H1 (cell line): ENCODE measurements at regions not wholly inside any gene's neighbourhood (a gene's known extent, or its start where the extent isn't known, plus 50 kb on each side); places are given as distances from the start of the nearest gene placed in this dataset.

Source experiments
- CTCF ChIA-PET: fragments of 300-600 bp; sonication (Branson Sonifier 250); formaldehyde crosslinking; loops from one replicate; lab custom pipeline; 2021; ENCODE audit not compliant: partially characterized antibody; lab: Charles Lee
- POLR2A ChIA-PET: fragments of 300-600 bp; sonication (Branson Sonifier 250); formaldehyde crosslinking; loops from one replicate; lab custom pipeline; 2021; ENCODE audit warnings: inconsistent platforms; ENCODE audit not compliant: partially characterized antibody; lab: Charles Lee
- DNase-seq, 2 experiments: peaks; one replicate each; pipeline versions ENCODE4 v3.0.0 to v3.0.0-alpha.2; 2010 to 2022; ENCODE audit warnings: low spot score in 2 of 2, low read depth in 1 of 2, mixed read lengths in 1 of 2
- FAIRE-seq: peaks from 2 replicates; lab custom pipeline; 2011; peaks lifted over from hg19 to GRCh38; lab: Jason Lieb, UNC
- H2AFZ ChIP-seq: 2 replicates; pipeline ENCODE4 v1.8.1; 2012; ENCODE audit warnings: low read length, inconsistent platforms
- H2AK5ac ChIP-seq: 2 replicates; pipeline ENCODE4 v1.6.1; 2013; ENCODE audit warnings: low read depth, low read length
- H2BK120ac ChIP-seq: replicated peaks from 2 replicates; pipeline ENCODE3; 2013; ENCODE audit warnings: low read depth, low read length, inconsistent platforms
- H2BK12ac ChIP-seq: 2 replicates; pipeline ENCODE4 v1.6.1; 2013; ENCODE audit warnings: low read depth, low read length
- H2BK15ac ChIP-seq: 2 replicates; pipeline ENCODE4 v1.6.1; 2013; ENCODE audit warnings: low read length
- H2BK20ac ChIP-seq: 2 replicates; pipeline ENCODE4 v1.6.1; 2013; ENCODE audit warnings: low read length
- H2BK5ac ChIP-seq: 2 replicates; pipeline ENCODE4 v1.6.1; 2013; ENCODE audit warnings: low read depth, low read length
- H3K14ac ChIP-seq: 2 replicates; pipeline ENCODE4 v1.6.1; 2013; ENCODE audit warnings: inconsistent platforms; ENCODE audit not compliant: insufficient read length
- H3K18ac ChIP-seq: 2 replicates; pipeline ENCODE4 v1.6.1; 2013; ENCODE audit warnings: low read length; ENCODE audit errors: extremely low read depth
- H3K23ac ChIP-seq: 2 replicates; pipeline ENCODE4 v1.6.1; 2013; ENCODE audit warnings: inconsistent platforms; ENCODE audit not compliant: insufficient read length
- H3K23me2 ChIP-seq: 2 replicates; pipeline ENCODE4 v1.6.1; 2013; ENCODE audit warnings: low read depth, low read length
- H3K27ac ChIP-seq: 2 replicates; pipeline ENCODE4 v1.6.1; 2011; ENCODE audit warnings: low read depth, low read length, inconsistent platforms
- H3K27me3 ChIP-seq, 4 experiments: replicated peaks in 1 of 4; 1 replicate in 1 of 4; 2 replicates in 3 of 4; pipeline versions ENCODE4 v1.6.1 to v1.8.1; 2011 to 2013; ENCODE audit warnings: low read length in 3 of 4, mild to moderate bottlenecking in 3 of 4, inconsistent platforms in 2 of 4, mixed read lengths in 2 of 4, moderate library complexity in 1 of 4; ENCODE audit not compliant: control insufficient read depth in 3 of 4, insufficient read depth in 3 of 4; ENCODE audit errors: extremely low read depth in 1 of 4
- H3K36me3 ChIP-seq, 4 experiments: 2 replicates each; pipeline versions ENCODE4 v1.6.1 to v1.8.1; 2011 to 2013; ENCODE audit warnings: mild to moderate bottlenecking in 4 of 4, low read length in 3 of 4, moderate library complexity in 2 of 4, control low read depth in 1 of 4, inconsistent platforms in 1 of 4; ENCODE audit not compliant: insufficient read depth in 4 of 4, control insufficient read depth in 2 of 4
- H3K4ac ChIP-seq: replicated peaks from 2 replicates; pipeline ENCODE3; 2013; ENCODE audit warnings: low read length, low read depth, mixed read lengths, inconsistent platforms; ENCODE audit not compliant: insufficient read length
- H3K4me1 ChIP-seq, 4 experiments: replicated peaks in 1 of 4; 1 replicate in 1 of 4; 2 replicates in 3 of 4; pipeline versions ENCODE4 v1.6.1 to v1.8.1; 2011 to 2013; ENCODE audit warnings: low read length in 3 of 4, inconsistent platforms in 2 of 4, mixed read lengths in 1 of 4; ENCODE audit not compliant: insufficient read depth in 4 of 4, control insufficient read depth in 3 of 4
- H3K4me2 ChIP-seq, 2 experiments: 2 replicates each; pipeline versions ENCODE4 v1.6.1 to v1.8.1; 2011 to 2013; ENCODE audit warnings: low read depth in 2 of 2, low read length in 2 of 2, control low read depth in 1 of 2, inconsistent platforms in 1 of 2, mild to moderate bottlenecking in 1 of 2; ENCODE audit not compliant: insufficient read depth in 1 of 2
- H3K4me3 ChIP-seq, 4 experiments: fragments of 200-600, 300-600 bp in 1 of 4; sonication (generic), shearing (Covaris generic), sonication (Bioruptor Twin) in 1 of 4; 2 replicates each; pipeline versions ENCODE4 v1.5.1 to v1.8.1; 2011 to 2016; ENCODE audit warnings: low read length in 4 of 4, low read depth in 3 of 4, control low read depth in 2 of 4, inconsistent platforms in 2 of 4, mild to moderate bottlenecking in 2 of 4, mixed read lengths in 1 of 4, moderate library complexity in 1 of 4; ENCODE audit not compliant: insufficient read depth in 2 of 4; ENCODE audit errors: extremely low read depth in 1 of 4
- H3K56ac ChIP-seq: replicated peaks from 2 replicates; pipeline ENCODE3; 2013; ENCODE audit warnings: low read depth, mild to moderate bottlenecking, mixed read lengths, low read length, inconsistent platforms; ENCODE audit not compliant: insufficient read length
- H3K79me1 ChIP-seq: 2 replicates; pipeline ENCODE4 v1.6.1; 2013; ENCODE audit warnings: low read depth, low read length, control low read depth
- H3K79me2 ChIP-seq, 2 experiments: 2 replicates each; pipeline versions ENCODE4 v1.6.1 to v1.8.1; 2012 to 2013; ENCODE audit warnings: low read length in 2 of 2, mild to moderate bottlenecking in 2 of 2, inconsistent platforms in 1 of 2; ENCODE audit not compliant: insufficient read depth in 2 of 2, control insufficient read depth in 1 of 2
- H3K9ac ChIP-seq, 4 experiments: replicated peaks in 1 of 4; 1 replicate in 1 of 4; 2 replicates in 3 of 4; pipeline versions ENCODE4 v1.6.1 to v1.8.1; 2011 to 2013; ENCODE audit warnings: low read depth in 3 of 4, low read length in 3 of 4, control low read depth in 2 of 4, mild to moderate bottlenecking in 2 of 4, moderate library complexity in 2 of 4, inconsistent platforms in 1 of 4; ENCODE audit errors: extremely low read depth in 1 of 4
- H3K9me3 ChIP-seq, 2 experiments: 2 replicates each; pipeline versions ENCODE4 v1.6.1 to v1.8.1; 2012 to 2013; ENCODE audit warnings: mild to moderate bottlenecking in 2 of 2, moderate library complexity in 2 of 2, control low read depth in 1 of 2, inconsistent platforms in 1 of 2, low read depth in 1 of 2, low read length in 1 of 2, mixed read lengths in 1 of 2; ENCODE audit not compliant: insufficient read depth in 2 of 2
- H4K20me1 ChIP-seq, 2 experiments: replicated peaks in 1 of 2; 2 replicates each; pipeline versions ENCODE3 to v1.8.1; 2011 to 2013; ENCODE audit warnings: inconsistent platforms in 2 of 2, low read length in 2 of 2, mild to moderate bottlenecking in 1 of 2; ENCODE audit not compliant: insufficient read depth in 2 of 2, control insufficient read depth in 1 of 2
- H4K5ac ChIP-seq: 2 replicates; pipeline ENCODE4 v1.6.1; 2013; ENCODE audit warnings: low read length, low read depth, mixed read lengths, inconsistent platforms; ENCODE audit not compliant: insufficient read length
- H4K8ac ChIP-seq: 2 replicates; pipeline ENCODE4 v1.8.0; 2013; ENCODE audit warnings: mild to moderate bottlenecking, moderate library complexity, low read length, inconsistent platforms; ENCODE audit not compliant: insufficient read depth; ENCODE audit errors: extremely low read depth
- H4K91ac ChIP-seq: replicated peaks from 2 replicates; pipeline ENCODE3; 2013; ENCODE audit warnings: low read length, mixed read lengths, inconsistent platforms; ENCODE audit not compliant: insufficient read length
- ASH2L ChIP-seq: fragments of 200-600, 300-600 bp; sonication (generic); IDR thresholded peaks from one replicate; pipeline ENCODE4 v1.7.1; 2017; ENCODE audit warnings: low read length
- EP300 ChIP-seq, 2 experiments: IDR thresholded peaks; 1 replicate in 1 of 2; 2 replicates in 1 of 2; pipeline ENCODE4 v1.6.1; 2011 to 2012; ENCODE audit warnings: low read depth in 2 of 2, low read length in 2 of 2, mild to moderate bottlenecking in 2 of 2, borderline replicate concordance in 1 of 2, inconsistent platforms in 1 of 2, moderate library complexity in 1 of 2
- GTF2F1 ChIP-seq: IDR thresholded peaks from 2 replicates; pipeline ENCODE4 v1.6.1; 2012; ENCODE audit warnings: low read depth, low read length, improper control_type of control experiment, borderline replicate concordance
- KDM1A ChIP-seq: fragments of 200-600, 300-600 bp; sonication (generic); IDR thresholded peaks from 2 replicates; pipeline ENCODE4 v1.7.1; 2016; ENCODE audit warnings: mild to moderate bottlenecking, low read length, borderline replicate concordance
- POU5F1 ChIP-seq: IDR thresholded peaks from 2 replicates; pipeline ENCODE4 v1.6.1; 2011; ENCODE audit warnings: low read depth, mild to moderate bottlenecking, low read length, moderate library complexity
- RNF2 ChIP-seq: fragments of 200-900, 300-1000 bp; sonication (generic); IDR thresholded peaks from 2 replicates; pipeline ENCODE4 v1.7.1; 2016; ENCODE audit warnings: borderline replicate concordance, low read depth, mild to moderate bottlenecking, antibody characterized with exemption, low read length; ENCODE audit not compliant: poor library complexity, severe bottlenecking; ENCODE audit errors: missing control alignments
- TAF1 ChIP-seq: IDR thresholded peaks from 2 replicates; pipeline ENCODE4 v1.6.1; 2011; ENCODE audit warnings: mild to moderate bottlenecking, low read depth, low read length
- WGBS, 2 experiments: shearing (Covaris generic) in 1 of 2; methylation state at CpG; one replicate each; pipeline versions ENCODE4 v1.1.6 to v1.1.7; 2013 to 2015; ENCODE audit warnings: low lambda C conversion rate in 2 of 2, mixed read lengths in 2 of 2, inconsistent platforms in 1 of 2, low coverage in 1 of 2, missing lambda C conversion rate in 1 of 2; ENCODE audit not compliant: insufficient replicate concordance in 2 of 2, insufficient coverage in 1 of 2, insufficient read length in 1 of 2; ENCODE audit errors: extremely low coverage in 1 of 2, missing lambda C conversion rate in 1 of 2; 5-methylcytosine and 5-hydroxymethylcytosine counted together
- TF ChIP-seq, protein P1 (sequence below): IDR thresholded peaks from 2 replicates; pipeline ENCODE4 v1.6.1; 2012; ENCODE audit warnings: inconsistent platforms
- TF ChIP-seq, protein P2 (sequence below), 3 experiments: IDR thresholded peaks; 1 replicate in 2 of 3; 2 replicates in 1 of 3; pipeline versions ENCODE4 v1.5.1 to v1.6.1; 2011; ENCODE audit warnings: low read length in 3 of 3, mild to moderate bottlenecking in 3 of 3, inconsistent platforms in 2 of 3, low read depth in 1 of 3, moderate library complexity in 1 of 3; ENCODE audit not compliant: insufficient read depth in 1 of 3; ENCODE audit errors: control extremely low read depth in 1 of 3
- TF ChIP-seq, protein P3 (sequence below): IDR thresholded peaks from 2 replicates; pipeline ENCODE4 v1.6.1; 2012; ENCODE audit warnings: inconsistent platforms

DNA sequence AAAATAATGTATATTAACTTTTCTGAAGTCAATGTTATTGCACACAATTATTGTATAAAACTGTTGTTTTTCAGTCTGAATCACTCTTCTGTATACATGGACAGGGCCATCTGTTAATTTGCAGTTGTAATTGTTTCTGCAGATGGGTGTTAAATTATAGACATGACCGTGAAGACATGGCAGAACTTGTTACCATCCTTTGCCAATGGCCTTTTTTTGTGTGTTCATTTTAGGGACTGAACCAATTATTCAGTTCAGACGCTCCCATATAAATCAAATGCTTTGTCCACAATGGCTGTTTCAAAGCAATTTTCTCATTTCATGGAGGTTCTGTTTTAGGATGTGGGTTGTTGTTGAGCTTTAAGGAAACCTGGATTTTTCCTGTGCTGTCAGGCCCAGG, 533.7 kb downstream of the DOK5 start:
- no peak overlapping the region for H3K4me2 ChIP-seq
- H3K56ac ChIP-seq = no peak overlapping the region
- H3K9me3 ChIP-seq = no peaks in the 10 kb centered on the region
- H3K9ac ChIP-seq = no peak overlapping the region
- H4K91ac ChIP-seq = no peak overlapping the region
- H3K27me3 ChIP-seq = no peaks in the 10 kb centered on the region
- H4K5ac ChIP-seq = no peak overlapping the region
- CTCF ChIA-PET = no interaction called here
- no peaks in the 10 kb centered on the region for H4K20me1 ChIP-seq
- H3K14ac ChIP-seq = no peak overlapping the region
- 96% methylated on average over 2 of the region's 2 CpGs; no CpG with 5 or more reads in 1 of the 2 experiments for WGBS, 2 experiments
- no peak overlapping the region for H3K23ac ChIP-seq
- H3K79me1 ChIP-seq = no peaks in the 10 kb centered on the region
- H3K36me3 ChIP-seq = no peaks in the 10 kb centered on the region
- H4K8ac ChIP-seq = no peak overlapping the region
- H3K79me2 ChIP-seq = no peaks in the 10 kb centered on the region
- POLR2A ChIA-PET = no interaction called here
- H3K18ac ChIP-seq = no peak overlapping the region
- no peak overlapping the region for H2AK5ac ChIP-seq
- no peak overlapping the region for H2BK20ac ChIP-seq
- H2BK12ac ChIP-seq = no peak overlapping the region
- peaks cover 0 to 4% (median 0%) of the 10 kb centered on the region in 4 experiments; a peak in 3 of 7 replicates for H3K4me1 ChIP-seq
- H3K4me3 ChIP-seq = no peak overlapping the region
- no peak for DNase-seq
- H2AFZ ChIP-seq = no peak overlapping the region
- no peak overlapping the region for H2BK5ac ChIP-seq
- H3K27ac ChIP-seq = no peak overlapping the region
- no peak overlapping the region for H3K4ac ChIP-seq
- H2BK120ac ChIP-seq = no peak overlapping the region
- FAIRE-seq = no peak
- H2BK15ac ChIP-seq = no peak overlapping the region
- TF ChIP-seq ASH2L = no peak
- TF ChIP-seq, protein P1, sequence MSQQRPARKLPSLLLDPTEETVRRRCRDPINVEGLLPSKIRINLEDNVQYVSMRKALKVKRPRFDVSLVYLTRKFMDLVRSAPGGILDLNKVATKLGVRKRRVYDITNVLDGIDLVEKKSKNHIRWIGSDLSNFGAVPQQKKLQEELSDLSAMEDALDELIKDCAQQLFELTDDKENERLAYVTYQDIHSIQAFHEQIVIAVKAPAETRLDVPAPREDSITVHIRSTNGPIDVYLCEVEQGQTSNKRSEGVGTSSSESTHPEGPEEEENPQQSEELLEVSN = no peak
- TF ChIP-seq, protein P2, sequence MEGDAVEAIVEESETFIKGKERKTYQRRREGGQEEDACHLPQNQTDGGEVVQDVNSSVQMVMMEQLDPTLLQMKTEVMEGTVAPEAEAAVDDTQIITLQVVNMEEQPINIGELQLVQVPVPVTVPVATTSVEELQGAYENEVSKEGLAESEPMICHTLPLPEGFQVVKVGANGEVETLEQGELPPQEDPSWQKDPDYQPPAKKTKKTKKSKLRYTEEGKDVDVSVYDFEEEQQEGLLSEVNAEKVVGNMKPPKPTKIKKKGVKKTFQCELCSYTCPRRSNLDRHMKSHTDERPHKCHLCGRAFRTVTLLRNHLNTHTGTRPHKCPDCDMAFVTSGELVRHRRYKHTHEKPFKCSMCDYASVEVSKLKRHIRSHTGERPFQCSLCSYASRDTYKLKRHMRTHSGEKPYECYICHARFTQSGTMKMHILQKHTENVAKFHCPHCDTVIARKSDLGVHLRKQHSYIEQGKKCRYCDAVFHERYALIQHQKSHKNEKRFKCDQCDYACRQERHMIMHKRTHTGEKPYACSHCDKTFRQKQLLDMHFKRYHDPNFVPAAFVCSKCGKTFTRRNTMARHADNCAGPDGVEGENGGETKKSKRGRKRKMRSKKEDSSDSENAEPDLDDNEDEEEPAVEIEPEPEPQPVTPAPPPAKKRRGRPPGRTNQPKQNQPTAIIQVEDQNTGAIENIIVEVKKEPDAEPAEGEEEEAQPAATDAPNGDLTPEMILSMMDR (IDR thresholded peaks at IDR 0.05; ENCODE audit: control extremely low read depth in 1 of 3, insufficient read depth in 1 of 3, low read depth in 1 of 3, low read length in 3 of 3) = no peak
- TF ChIP-seq KDM1A = no peak
- TF ChIP-seq GTF2F1 = no peak
- TF ChIP-seq TAF1 = no peak
- TF ChIP-seq POU5F1 = no peak
- no peak for TF ChIP-seq RNF2
- TF ChIP-seq EP300 (IDR thresholded peaks at IDR 0.05; ENCODE audit: borderline replicate concordance in 1 of 2, low read depth in 2 of 2, low read length in 2 of 2) = no peak
- TF ChIP-seq, protein P3, sequence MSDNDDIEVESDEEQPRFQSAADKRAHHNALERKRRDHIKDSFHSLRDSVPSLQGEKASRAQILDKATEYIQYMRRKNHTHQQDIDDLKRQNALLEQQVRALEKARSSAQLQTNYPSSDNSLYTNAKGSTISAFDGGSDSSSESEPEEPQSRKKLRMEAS = no peak
- H3K23me2 ChIP-seq = no peaks in the 10 kb centered on the region
